ENCODE measurements at regions not wholly inside any gene's neighbourhood (a gene's known extent, or its start where the extent isn't known, plus 50 kb on each side); places are given as distances from the start of the nearest gene placed in this dataset.

- TF ChIP-seq CTCF (IDR thresholded peaks at IDR 0.05) = no peak
- TF ChIP-seq POLR2A (IDR thresholded peaks at IDR 0.05) = no peak
These were observed 175.8 kb downstream of the RCHY1 start for GRCh38 chr4:75338352-75338880.

All from heart left ventricle (tissue), 13 donors.